ENCODE measurements at regions not wholly inside any gene's neighbourhood (a gene's known extent, or its start where the extent isn't known, plus 50 kb on each side); places are given as distances from the start of the nearest gene placed in this dataset.

DNA sequence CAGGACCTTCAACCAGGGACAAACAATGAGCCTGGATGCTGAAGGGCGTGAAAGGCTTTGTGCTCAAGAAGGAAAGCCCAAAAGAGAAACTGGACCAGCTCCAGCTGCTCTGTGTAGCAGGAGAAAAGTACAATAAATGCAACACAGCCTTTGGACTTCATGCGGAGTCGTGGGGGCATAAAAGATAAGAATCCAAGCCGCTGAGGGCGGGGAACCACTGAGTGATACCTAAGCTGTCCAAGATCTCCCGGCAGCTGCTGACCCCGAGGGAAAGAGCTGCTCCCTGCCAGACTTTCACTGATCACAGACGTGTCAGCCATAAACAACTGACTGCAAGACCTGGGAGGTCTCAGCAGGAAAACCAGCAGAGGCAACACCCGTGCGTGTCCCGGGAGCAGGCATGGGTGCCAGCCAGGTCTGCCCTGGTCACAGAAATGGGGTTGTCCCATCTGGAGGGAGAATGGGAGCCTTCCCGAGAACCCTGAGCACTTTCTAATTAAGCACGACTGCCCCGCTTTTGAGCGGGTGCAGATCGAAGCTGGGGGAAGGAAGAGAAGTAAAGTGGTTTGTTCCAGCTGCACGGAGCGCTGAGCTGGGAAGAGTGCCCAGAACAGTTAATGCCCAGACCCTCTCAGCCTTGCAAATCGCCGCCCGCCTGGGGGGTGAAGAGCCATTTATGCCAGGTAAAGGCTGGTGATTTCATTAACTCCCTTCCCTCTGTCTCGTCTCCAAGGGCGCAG, 68.3 kb upstream of the TARDBP start:
- Histone ChIP-seq H3K4me1 (ENCODE audit: control insufficient read depth in 2 of 3, insufficient read depth in 2 of 3, low read depth in 1 of 3, low read length in 3 of 3) (peaks cover 0 to 11% (median 0%) of the 10 kb centered on the region in 3 donors), H3K9me3 (ENCODE audit: control insufficient read depth in 2 of 3, insufficient read depth in 1 of 3, low read length in 3 of 3) (no peaks in the 10 kb centered on the region), H3K4me3 (ENCODE audit: low read length in 3 of 3) (peak overlapping the region; percentile 16 to 61 (median 28)), H3K27me3 (ENCODE audit: control insufficient read depth, insufficient read depth, low read length) (no peaks in the 10 kb centered on the region), H3K9ac (ENCODE audit: low read length in 3 of 3) (peak overlapping the region in 1 of 3 donors; percentile 34), H3K36me3 (ENCODE audit: control insufficient read depth in 2 of 3, insufficient read depth in 3 of 3, low read length in 3 of 3) (no peaks in the 10 kb centered on the region), H3K27ac (ENCODE audit: low read depth in 2 of 2, low read length in 2 of 2) (no peak overlapping the region)
- DNase-seq (peak in 4 of 5 donors; percentile 53 to 76 (median 65)), FAIRE-seq (no peak)
- intact Hi-C loops (cut with DNase I): no loop called here
- TF ChIP-seq, protein P1, sequence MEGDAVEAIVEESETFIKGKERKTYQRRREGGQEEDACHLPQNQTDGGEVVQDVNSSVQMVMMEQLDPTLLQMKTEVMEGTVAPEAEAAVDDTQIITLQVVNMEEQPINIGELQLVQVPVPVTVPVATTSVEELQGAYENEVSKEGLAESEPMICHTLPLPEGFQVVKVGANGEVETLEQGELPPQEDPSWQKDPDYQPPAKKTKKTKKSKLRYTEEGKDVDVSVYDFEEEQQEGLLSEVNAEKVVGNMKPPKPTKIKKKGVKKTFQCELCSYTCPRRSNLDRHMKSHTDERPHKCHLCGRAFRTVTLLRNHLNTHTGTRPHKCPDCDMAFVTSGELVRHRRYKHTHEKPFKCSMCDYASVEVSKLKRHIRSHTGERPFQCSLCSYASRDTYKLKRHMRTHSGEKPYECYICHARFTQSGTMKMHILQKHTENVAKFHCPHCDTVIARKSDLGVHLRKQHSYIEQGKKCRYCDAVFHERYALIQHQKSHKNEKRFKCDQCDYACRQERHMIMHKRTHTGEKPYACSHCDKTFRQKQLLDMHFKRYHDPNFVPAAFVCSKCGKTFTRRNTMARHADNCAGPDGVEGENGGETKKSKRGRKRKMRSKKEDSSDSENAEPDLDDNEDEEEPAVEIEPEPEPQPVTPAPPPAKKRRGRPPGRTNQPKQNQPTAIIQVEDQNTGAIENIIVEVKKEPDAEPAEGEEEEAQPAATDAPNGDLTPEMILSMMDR (IDR thresholded peaks at IDR 0.05; ENCODE audit: borderline replicate concordance, extremely low read depth, insufficient read depth): no peak

DNA sequence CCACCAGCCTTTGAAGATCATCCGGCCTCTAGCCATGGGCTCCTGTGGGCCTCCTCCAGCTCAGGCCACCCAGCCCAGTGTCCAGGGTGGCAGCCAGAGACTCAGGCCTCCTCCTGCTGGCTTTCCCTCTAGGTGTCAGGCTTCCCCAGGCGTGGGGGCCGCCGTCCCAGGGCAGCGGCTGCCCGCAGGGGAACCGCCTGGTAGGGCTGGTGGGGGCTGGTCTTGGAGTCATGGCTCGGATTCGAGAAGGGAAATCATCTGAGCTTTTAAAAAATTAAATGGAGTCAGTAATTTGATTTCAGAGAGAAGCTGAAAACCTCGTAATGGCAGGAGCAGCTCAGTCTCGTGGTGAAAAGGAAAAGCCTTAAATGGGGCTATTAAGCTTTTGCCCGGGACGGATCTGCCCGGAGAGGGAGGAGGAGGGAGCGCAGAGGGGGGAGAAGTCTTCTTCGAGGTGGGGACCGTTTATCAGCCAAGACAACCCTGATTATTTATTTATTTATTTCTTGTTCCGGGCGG, 66.4 kb upstream of the TARDBP start:
- Histone ChIP-seq H3K27me3 (ENCODE audit: control insufficient read depth, insufficient read depth, low read length) (no peaks in the 10 kb centered on the region), H3K27ac (ENCODE audit: low read depth in 2 of 2, low read length in 2 of 2) (no peak overlapping the region), H3K36me3 (ENCODE audit: control insufficient read depth in 2 of 3, insufficient read depth in 3 of 3, low read length in 3 of 3) (no peaks in the 10 kb centered on the region), H3K9ac (ENCODE audit: low read length in 3 of 3) (no peak overlapping the region), H3K9me3 (ENCODE audit: control insufficient read depth in 2 of 3, insufficient read depth in 1 of 3, low read length in 3 of 3) (no peaks in the 10 kb centered on the region), H3K4me1 (ENCODE audit: control insufficient read depth in 2 of 3, insufficient read depth in 2 of 3, low read depth in 1 of 3, low read length in 3 of 3) (peaks cover 0 to 11% (median 0%) of the 10 kb centered on the region in 3 donors), H3K4me3 (ENCODE audit: low read length in 3 of 3) (no peak overlapping the region)
- TF ChIP-seq, protein P1 (IDR thresholded peaks at IDR 0.05; ENCODE audit: borderline replicate concordance, extremely low read depth, insufficient read depth): no peak
- FAIRE-seq: no peak
- peak in 1 of 5 donors; percentile 70 for DNase-seq
- intact Hi-C loops (cut with DNase I): no loop called here

DNA sequence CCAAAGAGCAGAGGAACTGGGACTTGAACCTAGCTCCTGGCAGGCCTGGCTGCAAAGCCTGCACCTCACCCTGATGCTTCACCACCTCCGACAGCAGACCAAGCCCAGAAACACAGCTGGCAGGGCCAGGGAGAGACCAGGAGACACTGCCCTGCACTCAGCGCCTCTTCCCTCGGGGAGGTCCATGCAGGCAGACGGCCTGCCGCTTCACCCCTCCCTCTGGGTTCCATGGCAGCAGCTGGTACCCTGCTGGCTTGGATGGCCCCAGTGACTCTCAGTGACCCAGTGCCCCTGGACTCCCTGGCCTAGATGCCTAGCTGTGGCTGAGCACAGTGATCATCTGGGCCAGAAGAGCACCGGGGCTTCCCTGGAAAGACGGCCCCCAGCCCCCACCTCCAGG, 65.3 kb upstream of the TARDBP start:
- TF ChIP-seq, protein P1 (IDR thresholded peaks at IDR 0.05; ENCODE audit: borderline replicate concordance, extremely low read depth, insufficient read depth): no peak
- peaks cover 0 to 11% (median 0%) of the 10 kb centered on the region in 3 donors for H3K4me1 ChIP-seq (ENCODE audit: control insufficient read depth in 2 of 3, insufficient read depth in 2 of 3, low read depth in 1 of 3, low read length in 3 of 3)
- H3K9me3 ChIP-seq (ENCODE audit: control insufficient read depth in 2 of 3, insufficient read depth in 1 of 3, low read length in 3 of 3): no peaks in the 10 kb centered on the region
- intact Hi-C loops (cut with DNase I): no loop called here
- no peak overlapping the region for H3K27ac ChIP-seq (ENCODE audit: low read depth in 2 of 2, low read length in 2 of 2)
- FAIRE-seq: no peak
- H3K27me3 ChIP-seq (ENCODE audit: control insufficient read depth, insufficient read depth, low read length): no peaks in the 10 kb centered on the region
- H3K4me3 ChIP-seq (ENCODE audit: low read length in 3 of 3): no peak overlapping the region
- H3K9ac ChIP-seq (ENCODE audit: low read length in 3 of 3): no peak overlapping the region
- no peaks in the 10 kb centered on the region for H3K36me3 ChIP-seq (ENCODE audit: control insufficient read depth in 2 of 3, insufficient read depth in 3 of 3, low read length in 3 of 3)
- peak in 1 of 5 donors; percentile 47 for DNase-seq
